Transverse colon (tissue), 4 donors: ENCODE measurements at regions not wholly inside any gene's neighbourhood (a gene's known extent, or its start where the extent isn't known, plus 50 kb on each side); places are given as distances from the start of the nearest gene placed in this dataset.

ENCODE experiments used
- DNase-seq: peaks from one replicate; pipeline ENCODE4 v3.0.0-alpha.2; 2019
- H3K27ac ChIP-seq, 4 donors: fragments of 200-600 bp; sonication (generic); 2 replicates each; pipeline ENCODE4 v1.5.1; 2016 to 2018; ENCODE audit warnings: inconsistent platforms in 4 of 4
- H3K27me3 ChIP-seq: fragments of 200-600 bp; sonication (generic); 2 replicates; pipeline ENCODE4 v1.5.1; 2017; ENCODE audit warnings: inconsistent platforms
- H3K36me3 ChIP-seq, 4 donors: fragments of 200-600 bp; sonication (generic); 2 replicates each; pipeline ENCODE4 v1.5.1; 2017 to 2019; ENCODE audit warnings: inconsistent platforms in 4 of 4
- H3K4me1 ChIP-seq, 4 donors: fragments of 200-600 bp; sonication (generic); 2 replicates each; pipeline ENCODE4 v1.5.1; 2017 to 2020; ENCODE audit warnings: inconsistent platforms in 4 of 4
- H3K4me3 ChIP-seq, 4 donors: fragments of 200-600 bp; sonication (generic); 1 replicate in 1 of 4; 2 replicates in 3 of 4; pipeline versions ENCODE4 v1.5.1 to v1.6.1; 2017 to 2019; ENCODE audit warnings: inconsistent platforms in 4 of 4
- H3K9me3 ChIP-seq, 2 donors: fragments of 200-600 bp; sonication (generic); 2 replicates each; pipeline ENCODE4 v1.5.1; 2017 to 2019; ENCODE audit warnings: inconsistent platforms in 2 of 2
- EP300 ChIP-seq: sonication (generic); formaldehyde crosslinking; IDR thresholded peaks from one replicate; pipeline ENCODE4 v1.6.1; 2017; ENCODE audit warnings: antibody characterized with exemption, low read depth
- POLR2A ChIP-seq: fragments of 450-650 bp; IDR thresholded peaks from one replicate; pipeline ENCODE4 v1.6.1; 2016; ENCODE audit warnings: antibody characterized with exemption, mild to moderate bottlenecking, moderate library complexity
- POLR2AphosphoS5 ChIP-seq, 3 donors: sonication (generic); formaldehyde crosslinking; IDR thresholded peaks; one replicate each; pipeline ENCODE4 v1.6.1; 2016; ENCODE audit warnings: antibody characterized with exemption in 3 of 3
- WGBS, 2 donors: methylation state at CpG; one replicate each; pipeline ENCODE4 v1.1.5; 2018; ENCODE audit warnings: low coverage in 1 of 2; 5-methylcytosine and 5-hydroxymethylcytosine counted together
- in situ Hi-C, 4 donors: fragments of 200-750 bp; cut with MboI; loops; one replicate each; pipeline versions ENCODE4 v1.15.0 to v1.15.1; 2017; ENCODE audit warnings: low sequenced_read_pairs in 3 of 4, low pct_ligation_motif_present in 1 of 4, low pct_unique_long_range_greater_than_20kb in 1 of 4
- intact Hi-C: fragments of 100-400 bp; cut with DNase I; formaldehyde crosslinking; loops from one replicate; pipeline ENCODE4 v1.15.1; 2023; ENCODE audit warnings: low total_unique reads
- TF ChIP-seq, protein P1 (sequence below), 5 experiments: fragments of 200-600 bp in 3 of 5; fragments of 450-650 bp in 2 of 5; sonication (generic) in 3 of 5; IDR thresholded peaks; 1 replicate in 2 of 5; 2 replicates in 3 of 5; pipeline ENCODE4 v1.5.1; 2016 to 2017; ENCODE audit warnings: antibody characterized with exemption in 5 of 5, inconsistent platforms in 3 of 5, mild to moderate bottlenecking in 2 of 5, moderate library complexity in 1 of 5

DNA sequence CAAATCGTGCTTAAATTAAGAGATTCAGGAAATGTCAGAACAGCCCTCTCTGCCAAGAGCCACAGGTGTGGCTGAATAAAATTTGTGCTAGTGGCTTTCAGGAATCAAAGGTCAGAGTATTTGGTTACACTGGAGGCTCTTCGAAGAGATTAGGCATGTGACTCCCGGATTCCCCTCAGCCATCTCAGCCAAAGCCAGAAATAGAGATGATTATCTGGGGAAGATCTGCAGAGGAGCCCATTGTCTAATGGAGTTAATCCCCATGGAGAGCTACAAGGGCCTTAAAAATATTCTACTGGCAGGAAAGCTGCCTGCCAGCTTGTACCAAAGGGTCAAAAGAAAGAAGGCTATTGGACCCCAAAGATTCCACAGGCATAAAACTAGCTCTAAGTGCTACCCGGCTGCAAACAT is 1259.5 kb downstream of the TBC1D22A start:
- DNase-seq = no peak
- WGBS, 2 donors = 33 to 47% methylated on average over 4 of the region's 4 CpGs
- intact Hi-C loops = no loop called here
- TF ChIP-seq, protein P1, sequence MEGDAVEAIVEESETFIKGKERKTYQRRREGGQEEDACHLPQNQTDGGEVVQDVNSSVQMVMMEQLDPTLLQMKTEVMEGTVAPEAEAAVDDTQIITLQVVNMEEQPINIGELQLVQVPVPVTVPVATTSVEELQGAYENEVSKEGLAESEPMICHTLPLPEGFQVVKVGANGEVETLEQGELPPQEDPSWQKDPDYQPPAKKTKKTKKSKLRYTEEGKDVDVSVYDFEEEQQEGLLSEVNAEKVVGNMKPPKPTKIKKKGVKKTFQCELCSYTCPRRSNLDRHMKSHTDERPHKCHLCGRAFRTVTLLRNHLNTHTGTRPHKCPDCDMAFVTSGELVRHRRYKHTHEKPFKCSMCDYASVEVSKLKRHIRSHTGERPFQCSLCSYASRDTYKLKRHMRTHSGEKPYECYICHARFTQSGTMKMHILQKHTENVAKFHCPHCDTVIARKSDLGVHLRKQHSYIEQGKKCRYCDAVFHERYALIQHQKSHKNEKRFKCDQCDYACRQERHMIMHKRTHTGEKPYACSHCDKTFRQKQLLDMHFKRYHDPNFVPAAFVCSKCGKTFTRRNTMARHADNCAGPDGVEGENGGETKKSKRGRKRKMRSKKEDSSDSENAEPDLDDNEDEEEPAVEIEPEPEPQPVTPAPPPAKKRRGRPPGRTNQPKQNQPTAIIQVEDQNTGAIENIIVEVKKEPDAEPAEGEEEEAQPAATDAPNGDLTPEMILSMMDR (IDR thresholded peaks at IDR 0.05) = no peak
- TF ChIP-seq POLR2AphosphoS5 (IDR thresholded peaks at IDR 0.05) (no peak), EP300 (no peak), POLR2A (no peak)
- no peaks in the 10 kb centered on the region for H3K4me1 ChIP-seq
- in situ Hi-C loops = no loop called here
- H3K9me3 ChIP-seq = peaks cover 0 to 8% of the 10 kb centered on the region in 2 donors
- no peaks in the 10 kb centered on the region for H3K27me3 ChIP-seq
- H3K36me3 ChIP-seq = no peaks in the 10 kb centered on the region
- no peak overlapping the region for H3K4me3 ChIP-seq
- no peak overlapping the region for H3K27ac ChIP-seq

DNA sequence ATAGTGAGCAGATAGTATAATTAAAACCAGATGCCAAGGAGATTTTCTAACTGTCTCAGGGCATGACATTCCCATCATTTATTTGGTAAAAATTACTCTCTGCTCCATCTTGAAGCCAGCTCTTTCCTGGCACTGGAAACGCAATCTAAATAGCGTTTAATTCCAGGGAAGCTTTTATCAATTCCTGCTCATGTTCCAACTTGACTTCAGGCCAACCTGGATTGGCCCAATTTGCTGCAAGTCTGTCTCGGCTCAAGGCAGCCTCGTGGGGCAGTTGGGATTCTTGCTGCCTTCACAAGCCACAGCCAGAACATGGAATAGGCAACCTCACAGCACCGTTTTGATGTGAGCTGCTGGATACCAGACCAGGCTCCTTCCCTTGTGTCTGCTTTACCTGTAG is 1255.9 kb downstream of the TBC1D22A start:
- 60 to 65% methylated on average over 2 to 5 of the region's 5 CpGs for WGBS, 2 donors
- Histone ChIP-seq H3K27me3 (no peaks in the 10 kb centered on the region), H3K4me1 (no peaks in the 10 kb centered on the region), H3K9me3 (peaks cover 0 to 8% of the 10 kb centered on the region in 2 donors), H3K27ac (no peak overlapping the region), H3K4me3 (no peak overlapping the region), H3K36me3 (no peaks in the 10 kb centered on the region)
- no peak for DNase-seq
- in situ Hi-C loops = no loop called here
- TF ChIP-seq POLR2AphosphoS5 (IDR thresholded peaks at IDR 0.05) (no peak), EP300 (no peak), POLR2A (no peak)
- TF ChIP-seq, protein P1 (IDR thresholded peaks at IDR 0.05) = no peak
- intact Hi-C loops = no loop called here

DNA sequence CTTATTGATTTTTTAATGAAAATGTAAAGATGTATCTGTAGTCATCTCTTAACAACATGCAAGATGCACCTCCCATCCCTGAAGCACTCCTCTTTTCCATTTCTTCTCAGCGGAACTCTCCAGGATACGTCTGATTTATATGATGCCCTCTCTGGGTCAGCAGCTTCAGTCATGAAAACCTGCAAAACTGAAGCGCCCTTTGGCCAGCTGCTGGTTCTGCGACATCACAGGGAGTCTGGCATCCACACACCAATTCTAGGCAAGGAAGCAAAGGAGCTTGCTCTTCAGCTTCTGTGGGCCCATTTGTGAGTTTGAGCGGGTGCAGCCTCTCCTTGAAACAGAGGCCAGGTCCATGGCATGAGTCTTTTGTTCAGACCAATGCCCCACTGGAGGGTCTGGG is 1253.3 kb downstream of the TBC1D22A start:
- in situ Hi-C loops = no loop called here

DNA sequence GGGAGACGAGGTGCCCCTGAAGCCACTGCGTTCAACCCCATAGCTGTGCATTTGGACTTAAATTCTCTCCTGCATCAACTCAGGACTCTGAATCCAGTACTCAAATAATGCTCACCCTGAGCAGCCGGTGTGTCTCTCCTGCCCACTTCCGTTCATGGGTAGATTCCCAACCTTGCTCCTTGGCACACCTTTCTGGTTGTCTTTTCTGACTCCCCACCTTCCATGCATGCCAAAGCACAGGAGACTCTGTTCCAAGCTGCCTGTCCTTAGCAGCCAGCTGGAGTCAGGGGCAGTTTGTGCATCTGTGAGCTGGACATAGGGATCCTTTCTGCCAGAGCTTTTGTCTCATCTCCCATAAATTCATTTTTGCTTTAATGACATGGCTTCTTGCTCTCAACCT is 1242.5 kb downstream of the TBC1D22A start:
- no peaks in the 10 kb centered on the region for H3K4me1 ChIP-seq
- in situ Hi-C loops (no loop called here), intact Hi-C loops (no loop called here)
- H3K9me3 ChIP-seq = no peaks in the 10 kb centered on the region
- TF ChIP-seq POLR2A (no peak), POLR2AphosphoS5 (IDR thresholded peaks at IDR 0.05) (no peak), EP300 (no peak)
- TF ChIP-seq, protein P1 (IDR thresholded peaks at IDR 0.05) = no peak
- H3K27ac ChIP-seq = no peak overlapping the region
- no peak overlapping the region for H3K4me3 ChIP-seq
- 86 to 92% methylated on average over 2 to 4 of the region's 4 CpGs for WGBS, 2 donors
- H3K27me3 ChIP-seq = no peaks in the 10 kb centered on the region
- H3K36me3 ChIP-seq = no peaks in the 10 kb centered on the region
- no peak for DNase-seq

More for the DNA sequence above, 1253.3 kb downstream of the TBC1D22A start:
- Histone ChIP-seq H3K4me3 (no peak overlapping the region), H3K27me3 (no peaks in the 10 kb centered on the region), H3K27ac (no peak overlapping the region), H3K9me3 (peaks cover 0 to 8% of the 10 kb centered on the region in 2 donors), H3K4me1 (no peaks in the 10 kb centered on the region), H3K36me3 (no peaks in the 10 kb centered on the region)
- intact Hi-C loops = no loop called here
- WGBS, 2 donors = 77 to 91% methylated on average over 3 to 5 of the region's 5 CpGs
- DNase-seq = no peak
- no peak for TF ChIP-seq POLR2AphosphoS5 (IDR thresholded peaks at IDR 0.05)
- TF ChIP-seq, protein P1 (IDR thresholded peaks at IDR 0.05) = no peak
